Astrocyte (in vitro differentiated cells and primary cell): ENCODE measurements at regions not wholly inside any gene's neighbourhood (a gene's known extent, or its start where the extent isn't known, plus 50 kb on each side); places are given as distances from the start of the nearest gene placed in this dataset.

Experiments
- DNase-seq: peaks from one replicate; pipeline ENCODE4 v3.0.0-alpha.2; 2010; ENCODE audit warnings: low read depth
- FAIRE-seq: peaks from 2 replicates; lab custom pipeline; 2011; peaks lifted over from hg19 to GRCh38; lab: Jason Lieb, UNC
- H2AFZ ChIP-seq: 2 replicates; pipeline ENCODE4 v1.6.0; 2012; ENCODE audit warnings: low read depth, low read length, inconsistent platforms
- H3K27ac ChIP-seq: 2 replicates; pipeline ENCODE4 v1.5.1; 2011; ENCODE audit warnings: low read depth, low read length, inconsistent platforms
- H3K27me3 ChIP-seq: 2 replicates; pipeline ENCODE4 v1.6.0; 2011; ENCODE audit warnings: low read length, inconsistent platforms; ENCODE audit not compliant: insufficient read depth
- H3K36me3 ChIP-seq: 2 replicates; pipeline ENCODE4 v1.5.1; 2011; ENCODE audit warnings: low read length, inconsistent platforms; ENCODE audit not compliant: insufficient read depth
- H3K4me1 ChIP-seq: 2 replicates; pipeline ENCODE4 v1.5.1; 2011; ENCODE audit warnings: low read length, inconsistent platforms; ENCODE audit not compliant: insufficient read depth
- H3K4me2 ChIP-seq: 2 replicates; pipeline ENCODE4 v1.6.0; 2012; ENCODE audit warnings: low read length, inconsistent platforms
- H3K4me3 ChIP-seq: 2 replicates; pipeline ENCODE4 v1.5.1; 2011; ENCODE audit warnings: low read depth, mild to moderate bottlenecking, low read length, inconsistent platforms; ENCODE audit not compliant: insufficient read depth
- H3K79me2 ChIP-seq: 2 replicates; pipeline ENCODE4 v1.6.0; 2012; ENCODE audit warnings: mild to moderate bottlenecking, low read length, inconsistent platforms; ENCODE audit not compliant: insufficient read depth
- H3K9ac ChIP-seq: 2 replicates; pipeline ENCODE4 v1.6.0; 2012; ENCODE audit warnings: mild to moderate bottlenecking, low read length, inconsistent platforms
- H3K9me3 ChIP-seq: 2 replicates; pipeline ENCODE4 v1.5.1; 2012; ENCODE audit warnings: low read depth, mild to moderate bottlenecking, low read length, inconsistent platforms; ENCODE audit not compliant: insufficient read depth
- H4K20me1 ChIP-seq: 2 replicates; pipeline ENCODE4 v1.6.0; 2012; ENCODE audit warnings: low read length, inconsistent platforms; ENCODE audit not compliant: insufficient read depth
- H3K27ac Mint-ChIP-seq: one replicate; pipeline ENCODE4 v1.8.0; 2021; ENCODE audit warnings: mild to moderate bottlenecking, mixed read lengths; ENCODE audit not compliant: unreplicated experiment
- H3K27me3 Mint-ChIP-seq: one replicate; pipeline ENCODE4 v1.8.0; 2021; ENCODE audit warnings: low read depth, mixed read lengths; ENCODE audit not compliant: unreplicated experiment
- H3K36me3 Mint-ChIP-seq: one replicate; pipeline ENCODE4 v1.8.0; 2021; ENCODE audit warnings: low read depth, mixed read lengths; ENCODE audit not compliant: unreplicated experiment
- H3K4me1 Mint-ChIP-seq: one replicate; pipeline ENCODE4 v1.8.0; 2021; ENCODE audit warnings: low read depth, mixed read lengths; ENCODE audit not compliant: unreplicated experiment
- H3K4me3 Mint-ChIP-seq: one replicate; pipeline ENCODE4 v1.8.0; 2021; ENCODE audit warnings: mild to moderate bottlenecking, moderate library complexity, mixed read lengths; ENCODE audit not compliant: unreplicated experiment
- H3K9me3 Mint-ChIP-seq: one replicate; pipeline ENCODE4 v1.8.0; 2021; ENCODE audit warnings: mild to moderate bottlenecking, mixed read lengths; ENCODE audit not compliant: unreplicated experiment
- EZH2 ChIP-seq: IDR thresholded peaks from 2 replicates; pipeline ENCODE4 v1.6.1; 2012; ENCODE audit warnings: mild to moderate bottlenecking, low read length, inconsistent platforms; ENCODE audit not compliant: insufficient read depth
- TF ChIP-seq, protein P1 (sequence below): IDR thresholded peaks from 2 replicates; pipeline ENCODE4 v1.5.1; 2011; ENCODE audit warnings: low read depth, mild to moderate bottlenecking, inconsistent platforms, low read length, moderate library complexity; ENCODE audit not compliant: insufficient read depth

DNA sequence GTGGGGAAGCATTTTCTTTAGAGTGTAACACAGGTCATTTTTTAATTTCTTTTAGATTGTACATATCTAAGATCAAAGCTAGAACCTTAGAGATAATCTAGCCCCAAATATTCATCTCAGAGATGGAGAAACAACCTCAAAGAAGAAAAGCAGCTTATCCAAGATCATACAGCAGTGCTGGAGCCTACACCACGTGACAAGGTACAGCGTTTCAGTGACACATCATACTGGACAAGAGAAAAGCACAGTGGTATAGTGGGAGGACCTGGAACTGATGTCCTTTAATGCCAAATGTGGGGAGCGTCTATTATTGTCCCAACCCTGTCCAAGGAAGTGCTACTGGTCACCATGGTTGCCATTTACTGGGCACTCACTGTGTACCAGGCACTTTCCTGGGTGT lies 445.8 kb downstream of the RPS24 start:
- TF ChIP-seq, protein P1, sequence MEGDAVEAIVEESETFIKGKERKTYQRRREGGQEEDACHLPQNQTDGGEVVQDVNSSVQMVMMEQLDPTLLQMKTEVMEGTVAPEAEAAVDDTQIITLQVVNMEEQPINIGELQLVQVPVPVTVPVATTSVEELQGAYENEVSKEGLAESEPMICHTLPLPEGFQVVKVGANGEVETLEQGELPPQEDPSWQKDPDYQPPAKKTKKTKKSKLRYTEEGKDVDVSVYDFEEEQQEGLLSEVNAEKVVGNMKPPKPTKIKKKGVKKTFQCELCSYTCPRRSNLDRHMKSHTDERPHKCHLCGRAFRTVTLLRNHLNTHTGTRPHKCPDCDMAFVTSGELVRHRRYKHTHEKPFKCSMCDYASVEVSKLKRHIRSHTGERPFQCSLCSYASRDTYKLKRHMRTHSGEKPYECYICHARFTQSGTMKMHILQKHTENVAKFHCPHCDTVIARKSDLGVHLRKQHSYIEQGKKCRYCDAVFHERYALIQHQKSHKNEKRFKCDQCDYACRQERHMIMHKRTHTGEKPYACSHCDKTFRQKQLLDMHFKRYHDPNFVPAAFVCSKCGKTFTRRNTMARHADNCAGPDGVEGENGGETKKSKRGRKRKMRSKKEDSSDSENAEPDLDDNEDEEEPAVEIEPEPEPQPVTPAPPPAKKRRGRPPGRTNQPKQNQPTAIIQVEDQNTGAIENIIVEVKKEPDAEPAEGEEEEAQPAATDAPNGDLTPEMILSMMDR = no peak
- TF ChIP-seq EZH2 = no peak
- FAIRE-seq = no peak
- Mint-ChIP-seq H3K4me3 (no peak overlapping the region), H3K36me3 (no peaks in the 10 kb centered on the region), H3K27me3 (peaks cover 33% of the 10 kb centered on the region), H3K9me3 (peaks cover 2% of the 10 kb centered on the region), H3K27ac (no peak overlapping the region), H3K4me1 (no peaks in the 10 kb centered on the region)
- no peaks in the 10 kb centered on the region for H3K27me3 ChIP-seq
- no peak for DNase-seq
- H4K20me1 ChIP-seq = no peaks in the 10 kb centered on the region
- H3K79me2 ChIP-seq = no peaks in the 10 kb centered on the region
- H3K27ac ChIP-seq = no peak overlapping the region
- no peak overlapping the region for H3K4me3 ChIP-seq
- no peaks in the 10 kb centered on the region for H3K36me3 ChIP-seq
- no peaks in the 10 kb centered on the region for H3K4me1 ChIP-seq
- no peak overlapping the region for H3K4me2 ChIP-seq
- H3K9ac ChIP-seq = no peak overlapping the region
- H2AFZ ChIP-seq = no peak overlapping the region
- no peaks in the 10 kb centered on the region for H3K9me3 ChIP-seq

DNA sequence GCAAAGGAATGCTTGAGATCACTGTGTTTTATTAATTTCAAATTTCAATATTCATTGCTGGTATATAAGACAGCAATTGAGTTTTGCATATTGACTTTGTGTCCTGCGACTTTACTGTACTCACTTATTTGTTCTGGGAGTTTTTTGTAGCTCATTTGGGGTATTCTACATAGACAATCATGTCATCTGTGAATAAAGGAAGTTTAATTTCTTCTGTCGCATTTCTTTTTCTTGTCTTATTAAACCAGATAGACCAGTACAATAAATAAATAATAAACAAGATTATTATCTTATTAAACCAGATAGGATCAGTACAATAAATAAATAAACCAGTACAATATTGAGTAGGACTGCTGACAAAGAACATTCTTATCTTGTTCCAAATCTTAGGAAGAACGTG lies 448.2 kb downstream of the RPS24 start:
- Histone ChIP-seq H3K4me3 (no peak overlapping the region), H3K9me3 (no peaks in the 10 kb centered on the region), H3K4me1 (no peaks in the 10 kb centered on the region), H3K27me3 (no peaks in the 10 kb centered on the region), H2AFZ (no peak overlapping the region), H3K79me2 (no peaks in the 10 kb centered on the region), H4K20me1 (no peaks in the 10 kb centered on the region), H3K27ac (no peak overlapping the region), H3K9ac (no peak overlapping the region), H3K36me3 (no peaks in the 10 kb centered on the region), H3K4me2 (no peak overlapping the region)
- peaks cover 2% of the 10 kb centered on the region for H3K9me3 Mint-ChIP-seq
- H3K36me3 Mint-ChIP-seq = no peaks in the 10 kb centered on the region
- no peaks in the 10 kb centered on the region for H3K4me1 Mint-ChIP-seq
- H3K27ac Mint-ChIP-seq = no peak overlapping the region
- TF ChIP-seq, protein P1 = no peak
- TF ChIP-seq EZH2 = no peak
- no peak overlapping the region for H3K4me3 Mint-ChIP-seq
- DNase-seq (no peak), FAIRE-seq (no peak)
- H3K27me3 Mint-ChIP-seq = peaks cover 30% of the 10 kb centered on the region

DNA sequence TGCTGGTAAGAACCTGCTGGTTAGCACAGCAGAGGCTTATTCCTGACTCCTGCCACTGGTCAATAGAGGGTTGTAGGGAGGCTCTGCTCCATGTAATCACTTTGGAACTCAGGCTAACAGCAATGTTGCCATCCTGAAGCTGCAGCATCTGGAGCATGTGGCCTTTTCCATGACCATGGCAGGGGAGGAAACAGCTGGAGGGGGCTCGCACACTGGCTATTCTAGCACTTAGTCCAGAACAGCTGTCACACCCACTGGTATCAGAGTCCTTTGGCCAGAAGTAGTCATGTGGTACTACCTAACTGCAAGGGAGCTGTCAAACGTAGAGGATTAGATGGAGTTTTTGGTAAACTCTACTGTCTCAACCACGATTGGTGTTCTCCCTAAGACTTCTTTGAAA lies 450.0 kb downstream of the RPS24 start:
- Mint-ChIP-seq H3K27ac (no peak overlapping the region), H3K4me3 (no peak overlapping the region), H3K27me3 (peaks cover 23% of the 10 kb centered on the region), H3K4me1 (no peaks in the 10 kb centered on the region), H3K9me3 (peaks cover 2% of the 10 kb centered on the region), H3K36me3 (no peaks in the 10 kb centered on the region)
- FAIRE-seq (no peak), DNase-seq (no peak)
- no peak for TF ChIP-seq EZH2
- TF ChIP-seq, protein P1 = no peak
- Histone ChIP-seq H3K9me3 (no peaks in the 10 kb centered on the region), H3K36me3 (no peaks in the 10 kb centered on the region), H3K4me2 (no peak overlapping the region), H3K4me1 (no peaks in the 10 kb centered on the region), H3K27ac (no peak overlapping the region), H3K79me2 (no peaks in the 10 kb centered on the region), H4K20me1 (no peaks in the 10 kb centered on the region), H2AFZ (no peak overlapping the region), H3K27me3 (no peaks in the 10 kb centered on the region), H3K9ac (no peak overlapping the region), H3K4me3 (no peak overlapping the region)
